Gastroesophageal sphincter (tissue), 4 donors: ENCODE measurements at regions not wholly inside any gene's neighbourhood (a gene's known extent, or its start where the extent isn't known, plus 50 kb on each side); places are given as distances from the start of the nearest gene placed in this dataset.

ENCODE experiments used
- ATAC-seq: fragments of 150-250 bp; one replicate; pipeline ENCODE4 v1.9.1; 2016; ENCODE audit warnings: mild to moderate bottlenecking, moderate library complexity
- H3K27ac ChIP-seq, 4 donors: fragments of 200-600 bp; sonication (generic) in 3 of 4; 1 replicate in 3 of 4; 2 replicates in 1 of 4; pipeline ENCODE4 v1.5.1; 2016 to 2019
- H3K27me3 ChIP-seq: fragments of 200-600 bp; sonication (generic); one replicate; pipeline ENCODE4 v1.5.1; 2019
- H3K36me3 ChIP-seq, 2 donors: fragments of 200-600 bp; sonication (generic); one replicate each; pipeline ENCODE4 v1.5.1; 2019; ENCODE audit warnings: control low read depth in 1 of 2
- H3K4me1 ChIP-seq, 3 donors: fragments of 200-600 bp; sonication (generic); 1 replicate in 2 of 3; 2 replicates in 1 of 3; pipeline ENCODE4 v1.5.1; 2016 to 2019; ENCODE audit warnings: control low read depth in 2 of 3
- H3K4me3 ChIP-seq, 2 donors: fragments of 200-600 bp; sonication (generic); one replicate each; pipeline ENCODE4 v1.5.1; 2019; ENCODE audit warnings: mild to moderate bottlenecking in 1 of 2, moderate library complexity in 1 of 2
- H3K9me3 ChIP-seq, 3 donors: fragments of 200-600 bp; sonication (generic); one replicate each; pipeline ENCODE4 v1.5.1; 2017 to 2019; ENCODE audit warnings: control low read depth in 2 of 3
- CTCF ChIP-seq, 4 experiments: fragments of 200-600 bp in 2 of 4; fragments of 450-650 bp in 2 of 4; sonication (generic) in 1 of 4; IDR thresholded peaks; one replicate each; pipeline ENCODE4 v1.5.1; 2017 to 2019; ENCODE audit warnings: antibody characterized with exemption in 4 of 4, mild to moderate bottlenecking in 2 of 4, moderate library complexity in 2 of 4
- EP300 ChIP-seq: sonication (generic); formaldehyde crosslinking; IDR thresholded peaks from one replicate; pipeline ENCODE4 v1.6.1; 2017; ENCODE audit warnings: antibody characterized with exemption, mild to moderate bottlenecking
- POLR2A ChIP-seq, 2 donors: fragments of 450-650 bp; IDR thresholded peaks; one replicate each; pipeline ENCODE4 v1.6.1; 2017; ENCODE audit warnings: antibody characterized with exemption in 2 of 2, mild to moderate bottlenecking in 2 of 2, moderate library complexity in 1 of 2
- POLR2AphosphoS5 ChIP-seq: sonication (generic); formaldehyde crosslinking; IDR thresholded peaks from one replicate; pipeline ENCODE4 v1.6.1; 2017; ENCODE audit warnings: antibody characterized with exemption
- WGBS, 2 donors: methylation state at CpG; one replicate each; pipeline ENCODE4 v1.1.5; 2018; ENCODE audit warnings: low coverage in 1 of 2; 5-methylcytosine and 5-hydroxymethylcytosine counted together

GRCh38 chrX:150163956-150164726 lies 199.0 kb upstream of the MAMLD1 start:
- Histone ChIP-seq H3K4me3 (no peak overlapping the region), H3K36me3 (no peaks in the 10 kb centered on the region), H3K27me3 (no peaks in the 10 kb centered on the region), H3K4me1 (no peaks in the 10 kb centered on the region), H3K9me3 (no peaks in the 10 kb centered on the region), H3K27ac (no peak overlapping the region)
- WGBS, 2 donors: 82% methylated on average over 3 of the region's 4 CpGs; no CpG with 5 or more reads in 1 of the 2 donors
- TF ChIP-seq POLR2A (IDR thresholded peaks at IDR 0.05) (no peak), POLR2AphosphoS5 (no peak), EP300 (no peak), CTCF (IDR thresholded peaks at IDR 0.05) (no peak)
- no peak for ATAC-seq

GRCh38 chrX:150164971-150165600 lies 198.0 kb upstream of the MAMLD1 start:
- 90% methylated on average over 3 of the region's 4 CpGs; no CpG with 5 or more reads in 1 of the 2 donors for WGBS, 2 donors
- ATAC-seq: no peak
- Histone ChIP-seq H3K9me3 (no peaks in the 10 kb centered on the region), H3K4me3 (no peak overlapping the region), H3K4me1 (no peaks in the 10 kb centered on the region), H3K27ac (no peak overlapping the region), H3K27me3 (no peaks in the 10 kb centered on the region), H3K36me3 (no peaks in the 10 kb centered on the region)
- no peak for TF ChIP-seq POLR2A (IDR thresholded peaks at IDR 0.05)
- TF ChIP-seq POLR2AphosphoS5: no peak
- TF ChIP-seq EP300: no peak
- TF ChIP-seq CTCF (IDR thresholded peaks at IDR 0.05): no peak

- ATAC-seq: no peak
- no peaks in the 10 kb centered on the region for H3K9me3 ChIP-seq
- no peak overlapping the region for H3K27ac ChIP-seq
- no peaks in the 10 kb centered on the region for H3K36me3 ChIP-seq
- H3K4me1 ChIP-seq: no peaks in the 10 kb centered on the region
- H3K27me3 ChIP-seq: no peaks in the 10 kb centered on the region
- TF ChIP-seq POLR2A (IDR thresholded peaks at IDR 0.05): no peak
- no peak for TF ChIP-seq CTCF (IDR thresholded peaks at IDR 0.05)
- no peak for TF ChIP-seq EP300
- TF ChIP-seq POLR2AphosphoS5: no peak
- H3K4me3 ChIP-seq: no peak overlapping the region
- WGBS, 2 donors: no CpG with 5 or more reads among the region's 6 CpGs
Measured at GRCh38 chrX:150165776-150166610, 197.1 kb upstream of the MAMLD1 start.

- H3K4me3 ChIP-seq: no peak overlapping the region
- no peaks in the 10 kb centered on the region for H3K4me1 ChIP-seq
- H3K9me3 ChIP-seq: no peaks in the 10 kb centered on the region
- TF ChIP-seq EP300: no peak
- TF ChIP-seq POLR2AphosphoS5: no peak
- TF ChIP-seq CTCF (IDR thresholded peaks at IDR 0.05): no peak
- no peak for TF ChIP-seq POLR2A (IDR thresholded peaks at IDR 0.05)
- no peaks in the 10 kb centered on the region for H3K27me3 ChIP-seq
- H3K36me3 ChIP-seq: no peaks in the 10 kb centered on the region
- WGBS, 2 donors: 80% methylated on average over 1 to 3 of the region's 5 CpGs
- no peak overlapping the region for H3K27ac ChIP-seq
- ATAC-seq: no peak
Measured at GRCh38 chrX:150167482-150168324, 195.4 kb upstream of the MAMLD1 start.
